ENCODE measurements at regions not wholly inside any gene's neighbourhood (a gene's known extent, or its start where the extent isn't known, plus 50 kb on each side); places are given as distances from the start of the nearest gene placed in this dataset.

GRCh38 chr22:48078825-48079224 is 1316.4 kb downstream of the TBC1D22A start:
- ChIA-PET CTCF (no interaction called here), POLR2A (no interaction called here)
- BruUV-seq (replicated peaks), result no TSS peak

GRCh38 chr22:48077699-48078098 is 1315.2 kb downstream of the TBC1D22A start:
- H3K36me3 ChIP-seq (ENCODE audit: control insufficient read depth, insufficient read depth, low read length), result no peaks in the 10 kb centered on the region
- H3K4me1 ChIP-seq (ENCODE audit: control insufficient read depth, insufficient read depth, low read length), result no peaks in the 10 kb centered on the region
- ATAC-seq, result no peak
- in situ Hi-C loops (cut with HindIII; ENCODE audit: low pct_unique_long_range_greater_than_20kb, low sequenced_read_pairs), result no loop called here
- H3K27ac ChIP-seq (ENCODE audit: low read length), result no peak overlapping the region
- H3K9me3 ChIP-seq (ENCODE audit: control insufficient read depth, insufficient read depth, low read depth, low read length), result no peaks in the 10 kb centered on the region
- no peak for TF ChIP-seq POLR2AphosphoS5 (IDR thresholded peaks at IDR 0.05; ENCODE audit: low read depth, low read length)
- H3K4me3 ChIP-seq (ENCODE audit: low read depth in 2 of 2, low read length in 2 of 2), result no peak overlapping the region
- no peaks in the 10 kb centered on the region; the same call in 1 of the 2 replicates for H3K27me3 ChIP-seq (ENCODE audit: control insufficient read depth, insufficient read depth, low read length)
- POLR2A ChIA-PET, result no interaction called here
- intact Hi-C loops (cut with micrococcal nuclease; ENCODE audit: unreplicated experiment), result no loop called here
- CTCF ChIA-PET, result interaction anchor here (0.7 kb wide), 1 partner anchor 279 kb away, joined by 3 read pairs; no protein-coding TSS in a partner anchor
- DNase-seq (ENCODE audit: low read depth, low spot score), result no peak
- BruUV-seq (replicated peaks), result no TSS peak

More at GRCh38 chr22:48078825-48079224, 1316.4 kb downstream of the TBC1D22A start:
- H3K4me1 ChIP-seq (ENCODE audit: control insufficient read depth, insufficient read depth, low read length), result no peaks in the 10 kb centered on the region
- ATAC-seq, result no peak
- TF ChIP-seq SIN3A (IDR thresholded peaks at IDR 0.05; ENCODE audit: borderline replicate concordance, insufficient read depth, low read depth, low read length), result no peak
- TF ChIP-seq TCF7L2 (IDR thresholded peaks at IDR 0.05; ENCODE audit: low read depth, low read length), result no peak
- TF ChIP-seq POLR2AphosphoS5 (IDR thresholded peaks at IDR 0.05; ENCODE audit: low read depth, low read length), result no peak
- no peak for TF ChIP-seq REST (IDR thresholded peaks at IDR 0.05; ENCODE audit: insufficient read depth in 1 of 2, low read depth in 2 of 2, low read length in 1 of 2)
- TF ChIP-seq CTCF (IDR thresholded peaks at IDR 0.05), result no peak
- DNase-seq (ENCODE audit: low read depth, low spot score), result no peak
- H3K9me3 ChIP-seq (ENCODE audit: control insufficient read depth, insufficient read depth, low read depth, low read length), result no peaks in the 10 kb centered on the region
- intact Hi-C loops (cut with micrococcal nuclease; ENCODE audit: unreplicated experiment), result no loop called here
- H3K4me3 ChIP-seq (ENCODE audit: low read depth in 2 of 2, low read length in 2 of 2), result no peak overlapping the region
- no peaks in the 10 kb centered on the region; the same call in 1 of the 2 replicates for H3K27me3 ChIP-seq (ENCODE audit: control insufficient read depth, insufficient read depth, low read length)
- no peaks in the 10 kb centered on the region for H3K36me3 ChIP-seq (ENCODE audit: control insufficient read depth, insufficient read depth, low read length)
- in situ Hi-C loops (cut with HindIII; ENCODE audit: low pct_unique_long_range_greater_than_20kb, low sequenced_read_pairs), result no loop called here
- no peak overlapping the region for H3K27ac ChIP-seq (ENCODE audit: low read length)

- Histone ChIP-seq H3K9me3 (ENCODE audit: control insufficient read depth, insufficient read depth, low read depth, low read length) (no peaks in the 10 kb centered on the region), H3K4me3 (ENCODE audit: low read depth in 2 of 2, low read length in 2 of 2) (no peak overlapping the region), H3K27ac (ENCODE audit: low read length) (no peak overlapping the region), H3K36me3 (ENCODE audit: control insufficient read depth, insufficient read depth, low read length) (no peaks in the 10 kb centered on the region), H3K4me1 (ENCODE audit: control insufficient read depth, insufficient read depth, low read length) (no peaks in the 10 kb centered on the region), H3K27me3 (ENCODE audit: control insufficient read depth, insufficient read depth, low read length) (no peaks in the 10 kb centered on the region; the same call in 1 of the 2 replicates)
- CTCF ChIA-PET, result no interaction called here
- intact Hi-C loops (cut with micrococcal nuclease; ENCODE audit: unreplicated experiment) (no loop called here), in situ Hi-C loops (cut with HindIII; ENCODE audit: low pct_unique_long_range_greater_than_20kb, low sequenced_read_pairs) (no loop called here)
- no TSS peak for BruUV-seq (replicated peaks)
- no peak for ATAC-seq
- POLR2A ChIA-PET, result no interaction called here
- TF ChIP-seq CTCF (IDR thresholded peaks at IDR 0.05) (no peak), SIN3A (IDR thresholded peaks at IDR 0.05; ENCODE audit: borderline replicate concordance, insufficient read depth, low read depth, low read length) (no peak), TCF7L2 (IDR thresholded peaks at IDR 0.05; ENCODE audit: low read depth, low read length) (no peak), POLR2AphosphoS5 (IDR thresholded peaks at IDR 0.05; ENCODE audit: low read depth, low read length) (no peak), REST (IDR thresholded peaks at IDR 0.05; ENCODE audit: insufficient read depth in 1 of 2, low read depth in 2 of 2, low read length in 1 of 2) (no peak)
- DNase-seq (ENCODE audit: low read depth, low spot score), result no peak
Observed at GRCh38 chr22:48076008-48076407, 1313.6 kb downstream of the TBC1D22A start.

Data from Panc1 (cell line).